HG03575 (cell line): ENCODE measurements at regions not wholly inside any gene's neighbourhood (a gene's known extent, or its start where the extent isn't known, plus 50 kb on each side); places are given as distances from the start of the nearest gene placed in this dataset.

ENCODE experiments used
- ATAC-seq: cut with Tn5 transposase; IDR thresholded peaks from one replicate; pipeline ENCODE4 v1.9.1; 2021; ENCODE audit not compliant: unreplicated experiment, insufficient number of reproducible peaks, low FRiP score; ENCODE audit errors: extremely low read depth

GRCh38 chr19:28880735-28881401, 332.1 kb downstream of the UQCRFS1 start:
- no peak for ATAC-seq

GRCh38 chr19:28878862-28879566, 333.9 kb downstream of the UQCRFS1 start:
- ATAC-seq: no peak

- no peak for ATAC-seq
These were observed 336.3 kb downstream of the UQCRFS1 start for GRCh38 chr19:28876609-28877123.

- ATAC-seq: no peak
These were observed 338.2 kb downstream of the UQCRFS1 start for GRCh38 chr19:28874742-28875141.

- ATAC-seq: no peak
These were observed 339.6 kb downstream of the UQCRFS1 start for GRCh38 chr19:28873301-28873700.

GRCh38 chr19:28871099-28871725, 341.7 kb downstream of the UQCRFS1 start:
- ATAC-seq: no peak

- no peak for ATAC-seq
These were observed 343.5 kb downstream of the UQCRFS1 start for GRCh38 chr19:28869459-28869858.

GRCh38 chr19:28868836-28869235, 344.1 kb downstream of the UQCRFS1 start:
- no peak for ATAC-seq

GRCh38 chr19:28867978-28868377, 345.0 kb downstream of the UQCRFS1 start:
- no peak for ATAC-seq

- ATAC-seq: no peak
These were observed 348.3 kb downstream of the UQCRFS1 start for GRCh38 chr19:28864577-28865042.

- ATAC-seq: no peak
These were observed 348.9 kb downstream of the UQCRFS1 start for GRCh38 chr19:28864024-28864503.

GRCh38 chr19:28862238-28862637, 350.7 kb downstream of the UQCRFS1 start:
- ATAC-seq: no peak

- ATAC-seq: no peak
These were observed 353.1 kb downstream of the UQCRFS1 start for GRCh38 chr19:28859811-28860210.

- no peak for ATAC-seq
These were observed 354.0 kb downstream of the UQCRFS1 start for GRCh38 chr19:28858933-28859332.

GRCh38 chr19:28857967-28858366, 355.0 kb downstream of the UQCRFS1 start:
- no peak for ATAC-seq

GRCh38 chr19:28855216-28855615, 357.7 kb downstream of the UQCRFS1 start:
- no peak for ATAC-seq

GRCh38 chr19:28847468-28847867, 365.5 kb downstream of the UQCRFS1 start:
- ATAC-seq: no peak

GRCh38 chr19:28846094-28846812, 366.7 kb downstream of the UQCRFS1 start:
- no peak for ATAC-seq
